Sigmoid colon (tissue), 6 donors: ENCODE measurements at regions not wholly inside any gene's neighbourhood (a gene's known extent, or its start where the extent isn't known, plus 50 kb on each side); places are given as distances from the start of the nearest gene placed in this dataset.

Experiments
- DNase-seq: peaks from one replicate; pipeline ENCODE4 v3.0.0-alpha.2; 2019
- H3K27ac ChIP-seq, 4 donors: fragments of 200-600 bp; sonication (generic); one replicate each; pipeline ENCODE4 v1.5.1; 2016 to 2019; ENCODE audit warnings: mild to moderate bottlenecking in 1 of 4
- H3K27me3 ChIP-seq, 3 donors: fragments of 200-600 bp; sonication (generic); one replicate each; pipeline ENCODE4 v1.5.1; 2019; ENCODE audit warnings: mild to moderate bottlenecking in 1 of 3
- H3K36me3 ChIP-seq, 4 donors: fragments of 200-600 bp; sonication (generic); one replicate each; pipeline ENCODE4 v1.5.1; 2016 to 2019
- H3K4me1 ChIP-seq, 4 donors: fragments of 200-600 bp; sonication (generic); one replicate each; pipeline ENCODE4 v1.5.1; 2017 to 2019
- H3K4me3 ChIP-seq, 4 donors: fragments of 200-600 bp; sonication (generic); one replicate each; pipeline ENCODE4 v1.5.1; 2017 to 2019; ENCODE audit warnings: mild to moderate bottlenecking in 2 of 4, moderate library complexity in 1 of 4
- H3K9me3 ChIP-seq, 4 donors: fragments of 200-600 bp in 3 of 4; sonication (generic) in 3 of 4; one replicate each; pipeline versions ENCODE4 v1.5.1 to v1.6.1; 2013 to 2019
- EP300 ChIP-seq, 4 donors: sonication (generic); formaldehyde crosslinking; IDR thresholded peaks; one replicate each; pipeline ENCODE4 v1.6.1; 2017; ENCODE audit warnings: antibody characterized with exemption in 4 of 4
- POLR2A ChIP-seq, 2 donors: fragments of 450-650 bp; IDR thresholded peaks; one replicate each; pipeline ENCODE4 v1.6.1; 2016; ENCODE audit warnings: antibody characterized with exemption in 2 of 2, mild to moderate bottlenecking in 2 of 2, moderate library complexity in 2 of 2
- POLR2AphosphoS5 ChIP-seq, 4 donors: sonication (generic); formaldehyde crosslinking; IDR thresholded peaks; one replicate each; pipeline ENCODE4 v1.6.1; 2017; ENCODE audit warnings: antibody characterized with exemption in 4 of 4
- WGBS, 2 donors: extraction: QIAGEN DNeasy Blood & Tissue Kit; methylation state at CpG; one replicate each; pipeline ENCODE4 v1.1.7; 2013; 5-methylcytosine and 5-hydroxymethylcytosine counted together
- intact Hi-C: fragments of 100-400 bp; cut with DNase I; formaldehyde crosslinking; loops from one replicate; pipeline ENCODE4 v1.15.1; 2023
- TF ChIP-seq, protein P1 (sequence below), 4 experiments: fragments of 450-650 bp in 3 of 4; fragments of 200-600 bp in 1 of 4; IDR thresholded peaks; one replicate each; pipeline ENCODE4 v1.5.1; 2016 to 2019; ENCODE audit warnings: antibody characterized with exemption in 4 of 4, mild to moderate bottlenecking in 3 of 4, moderate library complexity in 2 of 4
- donor health status: healthy with polysubstance abuse.
- donor health status: healthy.

GRCh38 chr6:142651384-142651783 is 293.6 kb downstream of the HIVEP2 start:
- H3K27me3 ChIP-seq = no peaks in the 10 kb centered on the region
- TF ChIP-seq, protein P1, sequence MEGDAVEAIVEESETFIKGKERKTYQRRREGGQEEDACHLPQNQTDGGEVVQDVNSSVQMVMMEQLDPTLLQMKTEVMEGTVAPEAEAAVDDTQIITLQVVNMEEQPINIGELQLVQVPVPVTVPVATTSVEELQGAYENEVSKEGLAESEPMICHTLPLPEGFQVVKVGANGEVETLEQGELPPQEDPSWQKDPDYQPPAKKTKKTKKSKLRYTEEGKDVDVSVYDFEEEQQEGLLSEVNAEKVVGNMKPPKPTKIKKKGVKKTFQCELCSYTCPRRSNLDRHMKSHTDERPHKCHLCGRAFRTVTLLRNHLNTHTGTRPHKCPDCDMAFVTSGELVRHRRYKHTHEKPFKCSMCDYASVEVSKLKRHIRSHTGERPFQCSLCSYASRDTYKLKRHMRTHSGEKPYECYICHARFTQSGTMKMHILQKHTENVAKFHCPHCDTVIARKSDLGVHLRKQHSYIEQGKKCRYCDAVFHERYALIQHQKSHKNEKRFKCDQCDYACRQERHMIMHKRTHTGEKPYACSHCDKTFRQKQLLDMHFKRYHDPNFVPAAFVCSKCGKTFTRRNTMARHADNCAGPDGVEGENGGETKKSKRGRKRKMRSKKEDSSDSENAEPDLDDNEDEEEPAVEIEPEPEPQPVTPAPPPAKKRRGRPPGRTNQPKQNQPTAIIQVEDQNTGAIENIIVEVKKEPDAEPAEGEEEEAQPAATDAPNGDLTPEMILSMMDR (IDR thresholded peaks at IDR 0.05) = no peak
- no peak for TF ChIP-seq POLR2AphosphoS5 (IDR thresholded peaks at IDR 0.05)
- no peak for TF ChIP-seq EP300 (IDR thresholded peaks at IDR 0.05)
- no peak for TF ChIP-seq POLR2A (IDR thresholded peaks at IDR 0.05)
- H3K9me3 ChIP-seq = no peaks in the 10 kb centered on the region
- H3K27ac ChIP-seq = no peak overlapping the region
- 92 to 95% methylated on average over 3 of the region's 3 CpGs for WGBS, 2 donors
- intact Hi-C loops = no loop called here
- no peaks in the 10 kb centered on the region for H3K36me3 ChIP-seq
- DNase-seq = no peak
- no peak overlapping the region for H3K4me3 ChIP-seq
- H3K4me1 ChIP-seq = no peaks in the 10 kb centered on the region

GRCh38 chr6:142653710-142654420 is 291.1 kb downstream of the HIVEP2 start:
- Histone ChIP-seq H3K4me1 (no peaks in the 10 kb centered on the region), H3K4me3 (no peak overlapping the region), H3K27ac (no peak overlapping the region), H3K9me3 (no peaks in the 10 kb centered on the region), H3K27me3 (no peaks in the 10 kb centered on the region), H3K36me3 (no peaks in the 10 kb centered on the region)
- no peak for TF ChIP-seq EP300 (IDR thresholded peaks at IDR 0.05)
- TF ChIP-seq POLR2AphosphoS5 (IDR thresholded peaks at IDR 0.05) = no peak
- TF ChIP-seq, protein P1 (IDR thresholded peaks at IDR 0.05) = no peak
- no peak for TF ChIP-seq POLR2A (IDR thresholded peaks at IDR 0.05)
- intact Hi-C loops = no loop called here
- DNase-seq = no peak
- 81 to 82% methylated on average over 5 of the region's 5 CpGs for WGBS, 2 donors

DNA sequence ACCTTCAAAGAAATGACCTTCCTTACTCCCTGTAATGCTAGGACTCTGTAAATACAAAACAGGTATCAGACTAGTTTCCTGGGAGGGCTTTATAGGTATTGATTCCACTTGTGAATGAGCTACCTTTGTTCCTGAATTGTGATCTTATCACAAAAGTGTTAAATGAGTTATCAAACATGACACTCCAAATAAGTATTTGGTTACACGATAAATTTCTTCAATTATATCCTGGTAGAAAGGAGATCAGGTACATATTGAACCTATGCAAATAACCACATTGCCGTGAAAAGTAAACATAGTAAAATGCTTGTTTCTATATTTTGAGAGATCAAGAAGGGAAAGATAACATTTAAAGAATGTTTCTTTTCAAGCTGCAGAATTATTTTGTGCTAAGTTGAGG is 285.3 kb downstream of the HIVEP2 start:
- TF ChIP-seq POLR2AphosphoS5 (IDR thresholded peaks at IDR 0.05) = no peak
- TF ChIP-seq EP300 (IDR thresholded peaks at IDR 0.05) = no peak
- TF ChIP-seq, protein P1 (IDR thresholded peaks at IDR 0.05) = no peak
- no peak for TF ChIP-seq POLR2A (IDR thresholded peaks at IDR 0.05)
- intact Hi-C loops = no loop called here
- Histone ChIP-seq H3K27ac (no peak overlapping the region), H3K4me3 (no peak overlapping the region), H3K4me1 (no peaks in the 10 kb centered on the region), H3K36me3 (no peaks in the 10 kb centered on the region), H3K9me3 (no peaks in the 10 kb centered on the region), H3K27me3 (no peaks in the 10 kb centered on the region)
- 15 to 52% methylated on average over 2 of the region's 2 CpGs for WGBS, 2 donors
- no peak for DNase-seq

DNA sequence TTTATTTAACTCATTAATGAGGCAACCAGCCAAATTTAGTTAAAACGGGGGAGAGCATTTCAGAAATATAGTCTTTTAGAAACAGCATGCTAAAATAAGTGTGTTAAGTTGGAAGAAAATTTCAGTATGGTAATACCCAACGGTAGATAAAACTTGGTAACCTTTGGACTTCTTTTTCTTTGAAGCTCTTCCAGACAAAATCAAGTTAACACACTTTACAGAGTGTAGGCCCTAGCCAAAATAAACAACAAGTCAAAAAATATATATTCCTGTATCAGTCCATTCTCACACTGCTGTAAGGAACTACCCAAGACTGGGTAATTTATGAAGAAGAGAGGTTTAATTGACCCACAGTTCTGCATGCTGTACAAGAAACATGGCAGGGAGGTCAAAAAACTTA is 279.6 kb downstream of the HIVEP2 start:
- 22 to 51% methylated on average over 2 of the region's 2 CpGs for WGBS, 2 donors
- no peak for DNase-seq
- Histone ChIP-seq H3K9me3 (no peaks in the 10 kb centered on the region), H3K4me1 (no peaks in the 10 kb centered on the region), H3K36me3 (no peaks in the 10 kb centered on the region), H3K27ac (no peak overlapping the region), H3K4me3 (no peak overlapping the region), H3K27me3 (no peaks in the 10 kb centered on the region)
- intact Hi-C loops = no loop called here
- TF ChIP-seq, protein P1 (IDR thresholded peaks at IDR 0.05) = no peak
- TF ChIP-seq POLR2A (IDR thresholded peaks at IDR 0.05) (no peak), POLR2AphosphoS5 (IDR thresholded peaks at IDR 0.05) (no peak), EP300 (IDR thresholded peaks at IDR 0.05) (no peak)
